ENCODE measurements at regions not wholly inside any gene's neighbourhood (a gene's known extent, or its start where the extent isn't known, plus 50 kb on each side); places are given as distances from the start of the nearest gene placed in this dataset.

DNA sequence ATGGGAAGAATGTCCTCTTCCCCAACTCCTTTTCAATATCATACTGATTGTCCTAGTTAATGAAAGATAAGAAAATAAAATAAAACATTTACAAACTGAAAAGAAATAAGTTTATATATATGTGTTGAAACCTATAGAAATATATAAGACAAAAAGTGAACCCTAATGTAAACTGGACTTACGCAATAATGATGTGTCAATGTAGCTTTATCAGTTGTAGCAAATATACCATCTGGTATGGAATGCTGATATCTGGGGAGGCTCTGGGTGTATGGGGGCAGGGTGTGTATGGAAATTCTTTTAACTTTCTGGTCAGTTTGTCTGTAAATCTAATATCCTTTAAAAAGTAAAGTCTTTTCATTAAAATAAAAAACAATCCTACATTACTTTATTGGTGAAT is 603.9 kb downstream of the DMRTA1 start:
- Histone ChIP-seq H2AFZ (ENCODE audit: control insufficient read depth, low read length) (no peak overlapping the region), H3K9me3 (ENCODE audit: control insufficient read depth, low read depth, low read length) (no peaks in the 10 kb centered on the region), H3K27me3 (ENCODE audit: control insufficient read depth, extremely low read depth, insufficient read depth, low read length) (no peaks in the 10 kb centered on the region), H3K4me1 (ENCODE audit: control insufficient read depth, extremely low read depth, insufficient read depth, low read length) (no peaks in the 10 kb centered on the region), H3K36me3 (ENCODE audit: control insufficient read depth in 2 of 2, extremely low read depth in 1 of 2, insufficient read depth in 2 of 2, low read length in 2 of 2) (no peaks in the 10 kb centered on the region), H3K79me2 (ENCODE audit: control insufficient read depth, insufficient read depth, low read length) (no peaks in the 10 kb centered on the region), H3K4me2 (ENCODE audit: control insufficient read depth, extremely low read depth, insufficient read depth, low read depth, low read length) (no peak overlapping the region), H3K9ac (ENCODE audit: control insufficient read depth, extremely low read depth, insufficient read depth, low read length) (no peak overlapping the region), H4K20me1 (ENCODE audit: control insufficient read depth, extremely low read depth, insufficient read depth, low read length) (no peaks in the 10 kb centered on the region), H3K4me3 (ENCODE audit: control insufficient read depth in 2 of 3, extremely low read depth in 1 of 3, insufficient read depth in 2 of 3, low read depth in 1 of 3, low read length in 3 of 3) (no peak overlapping the region), H3K27ac (ENCODE audit: control insufficient read depth, insufficient read depth, low read length) (no peak overlapping the region), H3K9me1 (ENCODE audit: control insufficient read depth, extremely low read depth, insufficient read depth, low read length) (no peaks in the 10 kb centered on the region)
- DNase-seq (ENCODE audit: low read depth, low spot score) (no peak), FAIRE-seq (no peak)
- dilution Hi-C loops (cut with MboI; ENCODE audit: extremely low pct_ligation_motif_present, low sequenced_read_pairs): no loop called here
- no peak for TF ChIP-seq EZH2 (IDR thresholded peaks at IDR 0.05; ENCODE audit: low read length)

DNA sequence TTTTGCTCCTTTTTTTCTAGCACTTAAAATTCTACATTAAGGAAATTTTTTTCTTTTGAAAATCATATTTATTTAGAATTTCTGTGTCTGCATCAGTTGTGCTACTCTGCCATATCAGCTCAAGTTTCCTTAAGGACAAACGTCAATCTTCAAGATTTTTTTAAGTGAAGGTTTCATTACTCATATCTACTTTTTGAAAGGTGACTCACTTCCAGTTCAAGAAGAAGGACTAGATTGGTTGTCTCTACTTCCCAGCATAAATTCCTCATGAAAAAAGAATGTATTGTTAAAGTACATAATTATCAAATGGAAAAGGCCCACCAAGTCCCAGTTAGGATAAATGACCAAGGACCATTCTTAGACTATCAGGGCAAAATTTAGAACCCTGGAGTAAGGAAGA is 626.5 kb downstream of the DMRTA1 start:
- Histone ChIP-seq H2AFZ (ENCODE audit: control insufficient read depth, low read length) (no peak overlapping the region), H3K36me3 (ENCODE audit: control insufficient read depth in 2 of 2, extremely low read depth in 1 of 2, insufficient read depth in 2 of 2, low read length in 2 of 2) (no peaks in the 10 kb centered on the region), H3K27me3 (ENCODE audit: control insufficient read depth, extremely low read depth, insufficient read depth, low read length) (no peaks in the 10 kb centered on the region), H3K9ac (ENCODE audit: control insufficient read depth, extremely low read depth, insufficient read depth, low read length) (no peak overlapping the region), H3K4me3 (ENCODE audit: control insufficient read depth in 2 of 3, extremely low read depth in 1 of 3, insufficient read depth in 2 of 3, low read depth in 1 of 3, low read length in 3 of 3) (no peak overlapping the region), H4K20me1 (ENCODE audit: control insufficient read depth, extremely low read depth, insufficient read depth, low read length) (no peaks in the 10 kb centered on the region), H3K9me3 (ENCODE audit: control insufficient read depth, low read depth, low read length) (no peaks in the 10 kb centered on the region), H3K4me1 (ENCODE audit: control insufficient read depth, extremely low read depth, insufficient read depth, low read length) (no peaks in the 10 kb centered on the region), H3K4me2 (ENCODE audit: control insufficient read depth, extremely low read depth, insufficient read depth, low read depth, low read length) (no peak overlapping the region), H3K79me2 (ENCODE audit: control insufficient read depth, insufficient read depth, low read length) (no peaks in the 10 kb centered on the region), H3K27ac (ENCODE audit: control insufficient read depth, insufficient read depth, low read length) (no peak overlapping the region), H3K9me1 (ENCODE audit: control insufficient read depth, extremely low read depth, insufficient read depth, low read length) (no peaks in the 10 kb centered on the region)
- dilution Hi-C loops (cut with MboI; ENCODE audit: extremely low pct_ligation_motif_present, low sequenced_read_pairs): no loop called here
- FAIRE-seq (no peak), DNase-seq (ENCODE audit: low read depth, low spot score) (no peak)
- no peak for TF ChIP-seq EZH2 (IDR thresholded peaks at IDR 0.05; ENCODE audit: low read length)
- TF ChIP-seq CTCF (optimal IDR thresholded peaks at IDR 0.05 in 1 of 3, IDR thresholded peaks at IDR 0.05 in 1 of 3, conservative IDR thresholded peaks at IDR 0.05 in 1 of 3; ENCODE audit: extremely low read depth in 1 of 3, insufficient read depth in 2 of 3, low read length in 3 of 3): no peak

GRCh38 chr9:23079798-23080197 is 633.2 kb downstream of the DMRTA1 start:
- Histone ChIP-seq H3K9me1 (ENCODE audit: control insufficient read depth, extremely low read depth, insufficient read depth, low read length) (no peaks in the 10 kb centered on the region), H2AFZ (ENCODE audit: control insufficient read depth, low read length) (no peak overlapping the region), H3K4me2 (ENCODE audit: control insufficient read depth, extremely low read depth, insufficient read depth, low read depth, low read length) (no peak overlapping the region), H3K27ac (ENCODE audit: control insufficient read depth, insufficient read depth, low read length) (no peak overlapping the region), H3K4me1 (ENCODE audit: control insufficient read depth, extremely low read depth, insufficient read depth, low read length) (no peaks in the 10 kb centered on the region), H3K9ac (ENCODE audit: control insufficient read depth, extremely low read depth, insufficient read depth, low read length) (no peak overlapping the region), H3K9me3 (ENCODE audit: control insufficient read depth, low read depth, low read length) (no peaks in the 10 kb centered on the region), H3K27me3 (ENCODE audit: control insufficient read depth, extremely low read depth, insufficient read depth, low read length) (no peaks in the 10 kb centered on the region), H3K36me3 (ENCODE audit: control insufficient read depth in 2 of 2, extremely low read depth in 1 of 2, insufficient read depth in 2 of 2, low read length in 2 of 2) (no peaks in the 10 kb centered on the region), H4K20me1 (ENCODE audit: control insufficient read depth, extremely low read depth, insufficient read depth, low read length) (no peaks in the 10 kb centered on the region), H3K79me2 (ENCODE audit: control insufficient read depth, insufficient read depth, low read length) (no peaks in the 10 kb centered on the region), H3K4me3 (ENCODE audit: control insufficient read depth in 2 of 3, extremely low read depth in 1 of 3, insufficient read depth in 2 of 3, low read depth in 1 of 3, low read length in 3 of 3) (no peak overlapping the region)
- DNase-seq (ENCODE audit: low read depth, low spot score) (no peak), FAIRE-seq (no peak)
- dilution Hi-C loops (cut with MboI; ENCODE audit: extremely low pct_ligation_motif_present, low sequenced_read_pairs): no loop called here
- TF ChIP-seq CTCF (optimal IDR thresholded peaks at IDR 0.05 in 1 of 3, IDR thresholded peaks at IDR 0.05 in 1 of 3, conservative IDR thresholded peaks at IDR 0.05 in 1 of 3; ENCODE audit: extremely low read depth in 1 of 3, insufficient read depth in 2 of 3, low read length in 3 of 3) (no peak), EZH2 (IDR thresholded peaks at IDR 0.05; ENCODE audit: low read length) (no peak)
